ENCODE measurements at regions not wholly inside any gene's neighbourhood (a gene's known extent, or its start where the extent isn't known, plus 50 kb on each side); places are given as distances from the start of the nearest gene placed in this dataset.

- DNase-seq: no peak
These were observed 144.9 kb upstream of the CDH6 start for GRCh38 chr5:31048282-31049270.

DNA sequence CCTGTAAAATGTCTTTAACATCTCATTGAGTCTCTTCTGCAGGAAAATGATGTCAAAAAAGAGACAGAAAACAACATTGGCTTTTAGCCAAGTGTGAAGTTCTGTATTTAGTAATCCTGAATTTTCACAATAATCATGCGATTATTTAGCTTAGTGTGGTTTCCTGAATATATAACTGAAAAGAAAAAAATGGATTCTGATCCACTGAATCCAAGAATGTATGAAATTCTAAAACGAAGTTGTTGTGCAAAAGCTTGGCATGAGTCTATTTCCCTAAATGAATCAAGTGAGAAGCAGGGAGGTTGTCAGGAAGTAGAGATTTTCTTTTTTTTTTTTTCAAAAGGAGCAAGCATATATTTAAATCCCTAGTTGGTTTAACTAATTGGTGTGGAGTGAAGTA is 145.9 kb upstream of the CDH6 start:
- DNase-seq: no peak

- DNase-seq: no peak
These were observed 146.5 kb upstream of the CDH6 start for GRCh38 chr5:31047007-31047406.

GRCh38 chr5:31036411-31036810 is 157.1 kb upstream of the CDH6 start:
- no peak for DNase-seq

GRCh38 chr5:31033295-31033694 is 160.2 kb upstream of the CDH6 start:
- DNase-seq: no peak

- DNase-seq: no peak
These were observed 163.6 kb upstream of the CDH6 start for GRCh38 chr5:31029925-31030324.

- no peak for DNase-seq
These were observed 165.8 kb upstream of the CDH6 start for GRCh38 chr5:31027721-31028120.

DNA sequence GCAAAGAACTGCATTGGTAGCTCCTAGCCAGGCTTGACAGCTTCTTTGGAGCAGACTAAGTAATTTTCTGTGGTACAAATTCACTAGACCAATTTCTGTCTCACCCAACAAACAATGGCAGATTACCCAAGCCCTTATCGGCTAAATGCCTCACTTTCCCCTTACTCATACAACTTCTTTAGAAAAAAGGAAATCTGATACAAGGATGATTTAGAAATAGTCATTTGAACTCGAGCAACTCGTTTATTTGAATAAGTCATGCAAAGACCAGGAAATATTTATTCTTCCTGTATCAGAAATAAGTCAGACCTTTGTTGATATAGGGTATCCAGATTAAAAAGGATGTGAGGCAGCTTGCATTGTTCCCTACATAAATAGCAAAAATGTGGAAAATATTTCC is 170.4 kb upstream of the CDH6 start:
- no peak for DNase-seq

GRCh38 chr5:31021181-31021624 is 172.3 kb upstream of the CDH6 start:
- DNase-seq: no peak

DNA sequence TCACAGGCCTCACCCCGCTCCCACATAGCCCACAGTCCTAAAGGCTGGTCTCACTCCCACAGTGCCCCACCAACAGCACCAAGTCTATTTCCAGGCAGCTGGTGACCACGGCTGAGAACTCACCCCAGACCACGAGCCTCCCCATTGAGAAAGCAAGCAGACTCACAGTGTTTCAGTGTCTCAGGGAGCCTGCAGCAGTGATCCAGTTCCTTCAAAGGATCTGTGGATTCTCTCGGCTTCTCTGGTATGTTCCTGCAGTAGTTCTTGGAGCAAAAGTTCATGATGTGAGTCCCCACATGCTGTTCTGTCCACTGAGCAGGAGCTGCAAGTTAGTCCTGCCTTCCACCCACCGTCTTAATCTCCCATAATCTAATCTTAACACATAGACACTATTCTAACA is 185.3 kb upstream of the CDH6 start:
- DNase-seq: no peak

DNA sequence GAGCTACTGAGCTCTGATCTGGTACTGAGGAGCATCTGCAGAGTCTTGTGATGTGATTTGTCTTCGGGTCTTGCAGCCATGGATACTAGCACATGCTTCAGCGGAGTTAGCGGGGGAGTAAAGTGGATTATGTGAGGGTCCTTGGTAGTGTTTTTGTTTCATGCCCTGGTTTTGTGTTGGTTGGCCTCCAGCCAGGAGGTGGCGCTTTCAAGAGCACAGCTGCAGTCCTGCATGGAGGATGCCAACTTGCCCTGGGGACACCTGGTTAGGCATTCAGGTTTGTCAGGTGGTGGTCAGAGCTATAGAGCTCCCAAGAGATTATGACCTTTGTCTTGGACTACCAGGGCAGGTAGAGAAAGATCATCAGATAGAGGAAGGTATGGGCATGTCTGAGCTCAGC is 185.8 kb upstream of the CDH6 start:
- DNase-seq: no peak

- no peak for DNase-seq
These were observed 193.2 kb upstream of the CDH6 start for GRCh38 chr5:31000287-31000686.

DNA sequence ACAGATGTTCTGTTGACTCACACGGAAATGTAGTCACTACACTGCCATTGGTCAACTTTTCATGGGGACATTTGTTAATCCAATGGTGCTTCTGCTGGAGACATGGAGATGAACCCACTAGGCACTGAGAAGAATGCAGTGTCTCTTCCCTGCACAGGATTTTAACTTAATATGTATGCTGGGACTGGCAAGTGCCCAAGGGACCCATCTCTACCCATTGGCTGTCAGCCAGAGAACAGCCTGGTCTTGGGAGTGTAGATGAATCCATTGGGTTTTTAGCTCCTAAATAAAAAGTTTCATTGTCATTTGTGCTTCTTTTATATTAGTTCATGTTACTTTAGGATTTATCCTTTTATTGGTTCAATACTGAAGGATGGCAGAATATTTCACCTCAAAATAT is 195.8 kb upstream of the CDH6 start:
- DNase-seq: no peak

- no peak for DNase-seq
These were observed 198.6 kb upstream of the CDH6 start for GRCh38 chr5:30994902-30995301.

DNA sequence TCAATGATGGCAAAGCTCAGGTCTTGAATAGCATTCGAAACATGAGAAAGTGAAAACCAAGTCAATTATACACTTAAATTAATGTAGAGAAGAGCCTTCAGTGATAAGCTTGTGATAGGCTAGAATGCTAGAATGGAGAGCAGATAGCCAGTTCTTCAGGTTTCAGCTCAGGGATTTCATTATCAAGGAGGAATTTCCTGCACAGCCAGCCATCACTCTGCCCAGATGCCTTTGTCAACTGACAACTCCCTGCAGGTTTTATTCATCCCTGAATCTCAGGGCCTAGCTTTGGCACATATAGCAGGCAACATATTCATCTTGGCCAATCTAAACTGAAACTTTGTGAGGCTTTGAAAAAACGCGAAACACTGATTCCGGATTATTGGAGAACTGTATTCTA is 199.3 kb upstream of the CDH6 start:
- DNase-seq: no peak

GRCh38 chr5:30991462-30991861 is 202.0 kb upstream of the CDH6 start:
- DNase-seq: no peak

DNA sequence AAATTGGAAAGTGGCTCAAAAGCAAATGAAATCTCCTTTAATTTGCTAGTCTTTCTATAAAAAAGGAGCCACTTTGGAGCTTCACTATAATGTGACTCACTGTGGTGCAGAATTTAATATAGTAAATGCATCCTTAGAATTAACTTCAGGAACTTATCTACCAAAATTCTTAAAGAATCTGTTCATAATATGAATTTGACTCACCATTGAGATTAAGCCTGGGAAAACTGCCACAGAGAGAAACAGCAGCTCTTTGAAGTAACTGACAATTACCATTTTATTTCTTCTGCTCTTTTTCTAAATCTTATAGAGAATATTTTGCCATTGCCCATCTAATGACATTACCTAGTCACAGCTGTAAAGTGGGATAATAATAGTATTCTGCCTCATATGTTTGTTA is 211.9 kb upstream of the CDH6 start:
- DNase-seq: no peak

GRCh38 chr5:30968971-30969370 is 224.5 kb upstream of the CDH6 start:
- DNase-seq: no peak

DNA sequence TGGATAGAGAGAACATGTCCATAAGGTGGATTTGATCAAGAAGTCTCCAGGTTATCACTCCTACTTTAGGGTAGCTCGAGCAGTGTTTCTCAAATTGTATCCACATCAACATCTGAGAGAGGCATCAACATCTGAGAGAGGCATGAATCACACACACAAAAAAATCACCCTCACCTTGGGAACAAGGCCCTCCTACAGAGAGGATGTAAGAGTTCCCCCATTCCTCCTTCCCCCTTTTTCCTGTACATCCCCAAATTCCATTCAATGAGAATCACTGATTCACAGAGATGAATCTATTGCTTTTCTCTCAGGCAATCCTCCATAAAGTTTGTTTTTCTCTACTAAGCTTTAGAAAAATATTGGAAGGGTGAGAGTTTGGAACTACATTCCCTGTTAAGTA is 233.4 kb upstream of the CDH6 start:
- DNase-seq: no peak

DNA sequence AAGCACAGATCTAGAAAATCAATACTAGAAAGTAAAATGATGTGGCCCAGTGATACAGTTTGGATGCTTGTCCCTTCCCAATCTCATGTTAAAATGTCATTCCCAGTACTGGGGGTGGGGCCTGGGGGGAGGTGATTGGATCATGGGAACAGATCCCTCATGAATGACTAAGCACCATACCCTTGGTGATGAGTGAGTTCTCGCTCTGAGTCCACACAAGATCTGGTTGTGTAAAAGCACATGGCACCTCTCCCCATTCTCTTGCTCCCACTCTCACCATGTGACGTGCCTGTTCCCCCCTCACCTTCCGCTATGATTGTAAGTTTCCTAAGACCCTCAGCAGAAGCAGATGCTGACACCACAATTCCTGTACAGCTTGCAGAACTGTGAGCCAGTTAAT is 234.2 kb upstream of the CDH6 start:
- DNase-seq: no peak

- DNase-seq: no peak
These were observed 235.9 kb upstream of the CDH6 start for GRCh38 chr5:30957591-30957990.

- no peak for DNase-seq
These were observed 237.2 kb upstream of the CDH6 start for GRCh38 chr5:30956251-30956650.

DNA sequence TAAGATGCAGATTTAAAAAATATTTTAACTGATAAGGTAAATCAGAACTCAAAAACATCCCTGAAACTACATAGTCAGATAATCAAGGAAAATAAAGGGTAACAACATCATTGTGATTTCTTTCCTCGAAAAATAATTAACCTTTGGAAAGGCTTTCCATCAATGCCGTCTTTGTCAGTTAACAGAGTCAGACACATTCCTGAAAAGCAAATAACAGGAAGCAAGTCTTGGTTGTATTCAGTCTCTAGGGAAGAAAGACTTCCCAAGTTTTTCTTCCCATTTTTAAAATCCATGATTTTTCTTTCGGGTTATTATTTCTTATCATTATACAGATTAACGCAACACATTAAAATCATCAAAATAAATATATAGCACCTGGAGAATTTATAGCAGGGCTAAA is 256.4 kb upstream of the CDH6 start:
- DNase-seq: no peak

- DNase-seq: no peak
These were observed 259.9 kb upstream of the CDH6 start for GRCh38 chr5:30933599-30933998.
